Right lobe of liver (tissue), 6 donors: ENCODE measurements at regions not wholly inside any gene's neighbourhood (a gene's known extent, or its start where the extent isn't known, plus 50 kb on each side); places are given as distances from the start of the nearest gene placed in this dataset.

ENCODE experiments used
- ATAC-seq, 4 donors: fragments of 200-7000 bp; cut with Tn5 transposase; one replicate each; pipeline ENCODE4 v1.9.1; 2020; ENCODE audit warnings: mild to moderate bottlenecking in 4 of 4, moderate library complexity in 4 of 4
- DNase-seq, 3 donors: peaks; one replicate each; pipeline ENCODE4 v3.0.0-alpha.2; 2020
- H3K27ac ChIP-seq, 3 donors: fragments of 200-600 bp; one replicate each; pipeline ENCODE4 v1.8.0; 2022
- H3K27me3 ChIP-seq, 2 donors: fragments of 200-600 bp; one replicate each; pipeline ENCODE4 v1.8.0; 2022
- H3K36me3 ChIP-seq, 4 donors: fragments of 200-600 bp; sonication (generic) in 1 of 4; one replicate each; pipeline versions ENCODE4 v1.5.1 to v1.8.0; 2017 to 2022; ENCODE audit warnings: control low read depth in 1 of 4
- H3K4me1 ChIP-seq, 4 donors: fragments of 200-600 bp; sonication (generic) in 1 of 4; one replicate each; pipeline versions ENCODE4 v1.5.1 to v1.8.0; 2017 to 2022; ENCODE audit warnings: control low read depth in 1 of 4
- H3K4me3 ChIP-seq, 3 donors: fragments of 200-600 bp; one replicate each; pipeline ENCODE4 v1.8.0; 2022
- H3K9me3 ChIP-seq, 4 donors: fragments of 200-600 bp; sonication (generic) in 1 of 4; one replicate each; pipeline versions ENCODE4 v1.5.1 to v1.8.0; 2017 to 2022; ENCODE audit warnings: control low read depth in 1 of 4
- POLR2A ChIP-seq: fragments of 450-650 bp; IDR thresholded peaks from one replicate; pipeline ENCODE4 v1.6.1; 2017; ENCODE audit warnings: antibody characterized with exemption, mild to moderate bottlenecking
- WGBS: methylation state at CpG from one replicate; pipeline ENCODE4 v1.1.6; 2018; ENCODE audit warnings: low coverage, low lambda C conversion rate; ENCODE audit not compliant: insufficient coverage; ENCODE audit errors: missing lambda C conversion rate; 5-methylcytosine and 5-hydroxymethylcytosine counted together
- intact Hi-C, 2 donors: fragments of 100-400 bp; cut with DNase I; formaldehyde crosslinking; loops; one replicate each; pipeline versions ENCODE4 v1.11.2 to v1.14.1; 2022
- TF ChIP-seq, protein P1 (sequence below), 4 donors: fragments of 200-600 bp in 3 of 4; fragments of 450-650 bp in 1 of 4; IDR thresholded peaks; one replicate each; pipeline versions ENCODE4 v1.5.1 to v1.8.0; 2016 to 2022; ENCODE audit warnings: antibody characterized with exemption in 4 of 4, mild to moderate bottlenecking in 2 of 4
- donor health status: DM: no; HTN: yes; CAD: no.
- donor health status: DM: no; HTN: no; CAD: no.
- donor health status: DM: no; HTN: no; CAD: no.
- donor health status: DM: no; HTN: yes; CAD: no.
- donor health status: DM: no; HTN: yes; CAD: no.

DNA sequence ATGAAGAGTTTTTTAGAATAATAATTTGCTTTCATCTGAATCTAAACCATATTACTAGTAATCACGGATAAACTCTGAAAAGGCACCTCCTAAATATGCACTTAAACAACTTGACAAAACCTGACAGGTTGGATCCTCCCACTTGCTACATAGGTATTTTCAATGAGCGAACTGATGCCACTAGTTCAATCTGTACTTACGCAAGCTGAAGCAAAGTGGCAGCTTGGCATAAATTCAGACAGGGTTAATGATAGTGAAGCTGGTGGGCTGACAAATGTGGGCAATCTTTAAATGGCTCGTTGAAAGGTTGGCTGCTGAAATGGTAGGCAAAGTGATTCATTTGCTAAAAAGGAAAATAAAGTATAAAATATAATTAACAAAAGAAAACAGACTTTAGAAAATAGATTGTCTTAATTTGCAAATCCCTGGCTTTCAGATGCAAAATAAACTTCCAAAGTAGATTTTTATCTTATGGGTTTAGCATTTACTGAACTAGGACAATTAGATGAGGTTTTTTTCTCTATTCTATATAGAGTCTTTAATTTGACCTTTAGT is 1713.5 kb upstream of the SLC39A10 start:
- H3K36me3 ChIP-seq: no peaks in the 10 kb centered on the region

DNA sequence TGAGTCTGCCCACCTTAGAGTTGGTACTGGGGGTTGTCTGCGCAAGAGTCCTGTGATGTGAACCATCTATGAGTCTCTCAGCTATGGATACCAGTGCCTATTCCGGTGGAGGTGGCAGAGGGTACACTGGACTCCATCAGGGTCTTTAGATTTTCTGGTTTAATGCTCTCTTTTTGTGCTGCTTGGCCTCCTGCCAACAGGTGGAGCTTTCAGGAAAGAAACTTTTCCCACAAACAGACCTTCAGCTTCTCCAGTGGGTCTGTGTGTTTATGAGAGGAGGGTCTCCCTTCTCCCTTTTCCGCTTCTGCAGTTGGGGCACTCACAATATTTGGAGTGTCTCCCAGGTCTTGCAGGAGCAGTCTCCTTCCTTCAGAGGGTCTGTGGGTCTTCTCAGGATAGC is 1721.9 kb upstream of the SLC39A10 start:
- intact Hi-C loops: no loop called here
- Histone ChIP-seq H3K9me3 (no peaks in the 10 kb centered on the region), H3K4me1 (no peaks in the 10 kb centered on the region), H3K4me3 (no peak overlapping the region), H3K27ac (no peak overlapping the region), H3K36me3 (no peaks in the 10 kb centered on the region), H3K27me3 (no peaks in the 10 kb centered on the region)
- ATAC-seq: no peak
- WGBS: 41% methylated on average over 2 of the region's 3 CpGs
- TF ChIP-seq, protein P1, sequence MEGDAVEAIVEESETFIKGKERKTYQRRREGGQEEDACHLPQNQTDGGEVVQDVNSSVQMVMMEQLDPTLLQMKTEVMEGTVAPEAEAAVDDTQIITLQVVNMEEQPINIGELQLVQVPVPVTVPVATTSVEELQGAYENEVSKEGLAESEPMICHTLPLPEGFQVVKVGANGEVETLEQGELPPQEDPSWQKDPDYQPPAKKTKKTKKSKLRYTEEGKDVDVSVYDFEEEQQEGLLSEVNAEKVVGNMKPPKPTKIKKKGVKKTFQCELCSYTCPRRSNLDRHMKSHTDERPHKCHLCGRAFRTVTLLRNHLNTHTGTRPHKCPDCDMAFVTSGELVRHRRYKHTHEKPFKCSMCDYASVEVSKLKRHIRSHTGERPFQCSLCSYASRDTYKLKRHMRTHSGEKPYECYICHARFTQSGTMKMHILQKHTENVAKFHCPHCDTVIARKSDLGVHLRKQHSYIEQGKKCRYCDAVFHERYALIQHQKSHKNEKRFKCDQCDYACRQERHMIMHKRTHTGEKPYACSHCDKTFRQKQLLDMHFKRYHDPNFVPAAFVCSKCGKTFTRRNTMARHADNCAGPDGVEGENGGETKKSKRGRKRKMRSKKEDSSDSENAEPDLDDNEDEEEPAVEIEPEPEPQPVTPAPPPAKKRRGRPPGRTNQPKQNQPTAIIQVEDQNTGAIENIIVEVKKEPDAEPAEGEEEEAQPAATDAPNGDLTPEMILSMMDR (IDR thresholded peaks at IDR 0.05): no peak
- no peak for TF ChIP-seq POLR2A
- DNase-seq: no peak

More for the DNA sequence above, 1713.5 kb upstream of the SLC39A10 start:
- no peaks in the 10 kb centered on the region for H3K4me1 ChIP-seq
- TF ChIP-seq POLR2A: no peak
- TF ChIP-seq, protein P1 (IDR thresholded peaks at IDR 0.05): no peak
- ATAC-seq (no peak), DNase-seq (no peak)
- no peak overlapping the region for H3K27ac ChIP-seq
- H3K4me3 ChIP-seq: no peak overlapping the region
- 53% methylated on average over 4 of the region's 4 CpGs for WGBS
- intact Hi-C loops: no loop called here
- H3K9me3 ChIP-seq: no peaks in the 10 kb centered on the region
- no peaks in the 10 kb centered on the region for H3K27me3 ChIP-seq

- intact Hi-C loops: no loop called here
- WGBS: 42% methylated on average over 1 of the region's 1 CpG
- ATAC-seq: no peak
- Histone ChIP-seq H3K4me1 (no peaks in the 10 kb centered on the region), H3K27ac (no peak overlapping the region), H3K27me3 (no peaks in the 10 kb centered on the region), H3K9me3 (no peaks in the 10 kb centered on the region), H3K36me3 (no peaks in the 10 kb centered on the region), H3K4me3 (no peak overlapping the region)
- DNase-seq: no peak
- TF ChIP-seq, protein P1 (IDR thresholded peaks at IDR 0.05): no peak
- no peak for TF ChIP-seq POLR2A
These were observed 1727.9 kb upstream of the SLC39A10 start for GRCh38 chr2:193929131-193929530.

DNA sequence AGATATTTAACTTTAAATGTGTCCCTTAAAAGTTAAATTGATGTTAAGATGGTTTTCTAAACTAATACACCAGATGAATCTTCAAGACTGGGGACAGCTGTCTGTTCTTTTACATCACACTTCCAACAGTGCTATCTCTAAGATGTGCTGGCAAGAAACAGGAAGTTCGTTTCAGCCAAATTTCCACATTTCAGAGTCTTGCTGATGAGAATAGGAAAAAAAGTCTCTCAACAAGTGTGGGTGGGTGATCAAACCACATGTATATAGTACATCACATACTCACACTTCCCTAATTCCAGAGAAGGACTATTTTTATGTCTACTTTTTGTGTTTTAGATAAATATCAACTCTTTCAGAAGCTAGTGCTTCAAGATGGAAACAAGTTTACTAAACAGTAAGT is 1712.8 kb upstream of the TMEFF2 start:
- TF ChIP-seq, protein P1 (IDR thresholded peaks at IDR 0.05): no peak
- no peak for TF ChIP-seq POLR2A
- no peak overlapping the region for H3K27ac ChIP-seq
- WGBS: 5% methylated on average over 1 of the region's 1 CpG
- no peaks in the 10 kb centered on the region for H3K27me3 ChIP-seq
- intact Hi-C loops: no loop called here
- no peak overlapping the region for H3K4me3 ChIP-seq
- DNase-seq (no peak), ATAC-seq (no peak)
- no peaks in the 10 kb centered on the region for H3K9me3 ChIP-seq
- no peaks in the 10 kb centered on the region for H3K36me3 ChIP-seq
- no peaks in the 10 kb centered on the region for H3K4me1 ChIP-seq

GRCh38 chr2:193900292-193900691 is 1705.6 kb upstream of the TMEFF2 start:
- no peaks in the 10 kb centered on the region for H3K4me1 ChIP-seq
- no peaks in the 10 kb centered on the region for H3K36me3 ChIP-seq
- H3K27ac ChIP-seq: no peak overlapping the region
- TF ChIP-seq POLR2A: no peak
- TF ChIP-seq, protein P1 (IDR thresholded peaks at IDR 0.05): no peak
- intact Hi-C loops: no loop called here
- no peaks in the 10 kb centered on the region for H3K9me3 ChIP-seq
- no peak for DNase-seq
- H3K27me3 ChIP-seq: no peaks in the 10 kb centered on the region
- WGBS: 29% methylated on average over 3 of the region's 3 CpGs
- no peak overlapping the region for H3K4me3 ChIP-seq
- ATAC-seq: no peak
